CD14-positive monocyte (primary cell): ENCODE measurements at regions not wholly inside any gene's neighbourhood (a gene's known extent, or its start where the extent isn't known, plus 50 kb on each side); places are given as distances from the start of the nearest gene placed in this dataset.

ENCODE experiments used
- DNase-seq, 3 donors: peaks; one replicate each; pipeline ENCODE4 v3.0.0-alpha.2; 2011 to 2022
- H2AFZ ChIP-seq: 2 replicates; pipeline ENCODE4 v1.6.0; 2012; ENCODE audit warnings: mild to moderate bottlenecking, low read depth, low read length, inconsistent platforms; ENCODE audit not compliant: insufficient read depth, poor library complexity, severe bottlenecking
- H3K27ac ChIP-seq, 2 donors: 1 replicate in 1 of 2; 2 replicates in 1 of 2; pipeline ENCODE4 v1.5.1; 2012 to 2013; ENCODE audit warnings: low read length in 2 of 2, control low read depth in 1 of 2, inconsistent platforms in 1 of 2, low read depth in 1 of 2, mild to moderate bottlenecking in 1 of 2
- H3K27me3 ChIP-seq, 2 donors: one replicate each; pipeline versions ENCODE4 v1.6.0 to v1.6.1; 2011 to 2013; ENCODE audit warnings: low read length in 2 of 2; ENCODE audit not compliant: control insufficient read depth in 2 of 2, insufficient read depth in 2 of 2
- H3K36me3 ChIP-seq, 2 donors: replicated peaks in 1 of 2; 1 replicate in 1 of 2; 2 replicates in 1 of 2; pipeline versions ENCODE4 v1.5.1 to v1.6.1; 2012 to 2013; ENCODE audit warnings: low read length in 2 of 2, control low read depth in 1 of 2, inconsistent platforms in 1 of 2, mild to moderate bottlenecking in 1 of 2; ENCODE audit not compliant: insufficient read depth in 2 of 2, control insufficient read depth in 1 of 2
- H3K4me1 ChIP-seq, 2 donors: 1 replicate in 1 of 2; 2 replicates in 1 of 2; pipeline versions ENCODE4 v1.5.1 to v1.6.1; 2012 to 2013; ENCODE audit warnings: low read length in 2 of 2, control low read depth in 1 of 2, inconsistent platforms in 1 of 2, mild to moderate bottlenecking in 1 of 2, moderate library complexity in 1 of 2; ENCODE audit not compliant: insufficient read depth in 2 of 2, control insufficient read depth in 1 of 2
- H3K4me2 ChIP-seq: replicated peaks from 2 replicates; pipeline ENCODE3; 2012; ENCODE audit warnings: low read length, moderate library complexity, mild to moderate bottlenecking; ENCODE audit not compliant: poor library complexity, severe bottlenecking; ENCODE audit errors: extremely low read depth
- H3K4me3 ChIP-seq, 3 experiments: fragments of 200-600 bp in 1 of 3; sonication (generic) in 1 of 3; replicated peaks in 1 of 3; 1 replicate in 2 of 3; 2 replicates in 1 of 3; pipeline ENCODE4 v1.5.1; 2011 to 2013; ENCODE audit warnings: low read length in 3 of 3, mild to moderate bottlenecking in 3 of 3, control low read depth in 2 of 3, low read depth in 2 of 3, inconsistent platforms in 1 of 3, moderate library complexity in 1 of 3
- H3K79me2 ChIP-seq: 2 replicates; pipeline ENCODE4 v1.6.0; 2012; ENCODE audit warnings: mild to moderate bottlenecking, control low read depth, inconsistent platforms, low read length, moderate library complexity; ENCODE audit not compliant: insufficient read depth
- H3K9ac ChIP-seq: 2 replicates; pipeline ENCODE4 v1.6.0; 2017; ENCODE audit warnings: low read length, mild to moderate bottlenecking; ENCODE audit not compliant: insufficient read depth, poor library complexity, severe bottlenecking
- H3K9me3 ChIP-seq, 2 donors: replicated peaks in 1 of 2; 1 replicate in 1 of 2; 2 replicates in 1 of 2; pipeline versions ENCODE4 v1.5.1 to v1.6.1; 2012 to 2013; ENCODE audit warnings: low read length in 2 of 2, control low read depth in 1 of 2; ENCODE audit not compliant: control insufficient read depth in 1 of 2, insufficient read depth in 1 of 2
- H4K20me1 ChIP-seq: 2 replicates; pipeline ENCODE4 v1.6.0; 2012; ENCODE audit warnings: mild to moderate bottlenecking, low read length, control low read depth, moderate library complexity; ENCODE audit not compliant: insufficient read depth
- H3K27ac Mint-ChIP-seq, 7 donors: one replicate each; pipeline ENCODE4 v1.8.0; 2020; ENCODE audit warnings: mild to moderate bottlenecking in 7 of 7, mixed read lengths in 7 of 7, moderate library complexity in 6 of 7, inconsistent platforms in 2 of 7
- H3K27me3 Mint-ChIP-seq, 3 donors: one replicate each; pipeline ENCODE4 v1.8.0; 2021 to 2022; ENCODE audit warnings: low read depth in 3 of 3, mild to moderate bottlenecking in 3 of 3, mixed read lengths in 3 of 3, moderate library complexity in 3 of 3, inconsistent platforms in 1 of 3
- H3K36me3 Mint-ChIP-seq, 2 donors: one replicate each; pipeline ENCODE4 v1.8.0; 2020; ENCODE audit warnings: mixed read lengths in 2 of 2, inconsistent platforms in 1 of 2, mild to moderate bottlenecking in 1 of 2
- H3K4me1 Mint-ChIP-seq: one replicate; pipeline ENCODE4 v1.8.0; 2020; ENCODE audit warnings: mild to moderate bottlenecking, mixed read lengths
- H3K4me3 Mint-ChIP-seq, 2 donors: one replicate each; pipeline ENCODE4 v1.8.0; 2020; ENCODE audit warnings: mild to moderate bottlenecking in 2 of 2, mixed read lengths in 2 of 2, moderate library complexity in 1 of 2
- H3K9me3 Mint-ChIP-seq, 7 donors: one replicate each; pipeline ENCODE4 v1.8.0; 2020 to 2022; ENCODE audit warnings: mixed read lengths in 7 of 7, mild to moderate bottlenecking in 6 of 7, moderate library complexity in 6 of 7, inconsistent platforms in 2 of 7
- CTCF ChIP-seq: fragments of 200-600 bp; IDR thresholded peaks from one replicate; pipeline ENCODE4 v1.8.0; 2022; ENCODE audit warnings: antibody characterized with exemption, mild to moderate bottlenecking
- WGBS: methylation state at CpG from one replicate; pipeline ENCODE4 v1.1.5; 2013; ENCODE audit warnings: missing lambda C conversion rate; ENCODE audit not compliant: insufficient coverage; 5-methylcytosine and 5-hydroxymethylcytosine counted together
- intact Hi-C, 2 donors: fragments of 100-400 bp; cut with micrococcal nuclease; formaldehyde crosslinking; loops; one replicate each; pipeline versions ENCODE4 v1.15.0 to v1.15.1; 2023

DNA sequence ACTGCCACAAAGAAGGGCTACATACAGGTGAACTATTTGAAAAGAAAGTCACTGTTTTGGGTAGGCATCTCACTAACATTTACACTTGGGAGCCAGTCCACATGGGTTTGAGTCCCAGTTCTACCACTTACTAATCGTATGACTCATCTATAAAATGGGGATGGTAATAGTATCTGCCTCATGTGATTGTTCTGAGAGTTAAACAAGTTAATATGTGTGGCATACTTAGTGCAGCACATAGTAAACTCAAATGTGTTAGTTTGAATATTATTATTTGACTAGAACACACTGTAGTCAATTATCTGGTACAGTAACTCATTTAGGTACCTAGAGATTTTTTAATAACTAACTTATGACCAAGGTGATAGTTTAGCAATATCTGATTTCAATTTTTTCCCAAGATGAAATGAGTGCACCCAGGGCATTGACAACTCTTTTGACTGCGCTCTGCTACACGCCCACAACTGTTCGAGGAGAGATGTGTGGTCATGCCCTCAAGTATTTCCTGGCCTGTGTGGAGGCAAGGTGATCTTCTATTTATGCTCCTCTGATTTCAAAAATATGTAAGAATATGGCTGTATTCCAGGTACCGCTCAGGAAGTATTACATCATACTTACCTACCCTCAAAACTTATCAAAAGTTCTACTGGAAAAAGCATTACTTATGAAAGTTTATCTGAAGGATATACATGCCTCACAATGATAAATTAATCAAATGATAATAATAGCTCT is 210.6 kb upstream of the EGLN3 start:
- no peaks in the 10 kb centered on the region for H3K9me3 ChIP-seq
- Mint-ChIP-seq H3K27me3 (peaks cover 0 to 9% (median 3%) of the 10 kb centered on the region in 3 donors), H3K36me3 (no peaks in the 10 kb centered on the region), H3K27ac (no peak overlapping the region), H3K9me3 (peaks cover 0 to 1% (median 0%) of the 10 kb centered on the region in 7 donors), H3K4me1 (no peaks in the 10 kb centered on the region), H3K4me3 (no peak overlapping the region)
- H3K4me3 ChIP-seq: no peak overlapping the region
- H3K79me2 ChIP-seq: no peaks in the 10 kb centered on the region
- no peak overlapping the region for H3K9ac ChIP-seq
- no peak for DNase-seq
- H3K27ac ChIP-seq: no peak overlapping the region
- WGBS: no CpG with 5 or more reads among the region's 5 CpGs
- TF ChIP-seq CTCF: no peak
- no peak overlapping the region for H3K4me2 ChIP-seq
- no peak overlapping the region for H2AFZ ChIP-seq
- intact Hi-C loops: no loop called here
- peaks cover 2 to 5% of the 10 kb centered on the region in 2 donors for H3K27me3 ChIP-seq
- H3K36me3 ChIP-seq: no peaks in the 10 kb centered on the region
- no peaks in the 10 kb centered on the region for H4K20me1 ChIP-seq
- no peaks in the 10 kb centered on the region for H3K4me1 ChIP-seq

DNA sequence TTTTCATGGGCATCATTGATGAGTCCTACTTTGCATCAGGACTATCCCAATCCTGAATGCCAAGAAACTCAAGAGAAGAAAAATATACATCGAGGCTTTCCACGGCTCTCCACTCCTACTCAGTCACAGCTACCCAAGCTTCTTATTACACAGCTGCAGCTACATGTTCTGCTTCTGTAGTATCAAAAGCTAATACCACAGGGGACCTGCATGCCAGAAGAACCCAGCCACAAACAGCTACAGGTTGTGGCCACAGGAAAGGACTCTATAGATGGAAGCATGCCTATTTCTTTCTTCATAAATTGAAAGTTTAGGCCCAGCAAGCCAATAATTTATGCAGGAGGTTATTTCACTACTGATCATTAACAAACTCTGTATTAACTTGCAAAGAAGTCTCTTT is 209.7 kb upstream of the EGLN3 start:
- H3K4me1 ChIP-seq: no peaks in the 10 kb centered on the region
- peaks cover 0 to 1% (median 0%) of the 10 kb centered on the region in 7 donors for H3K9me3 Mint-ChIP-seq
- H3K27me3 ChIP-seq: peaks cover under 1 to 2% of the 10 kb centered on the region in 2 donors
- no peak for DNase-seq
- H3K4me1 Mint-ChIP-seq: no peaks in the 10 kb centered on the region
- H3K36me3 Mint-ChIP-seq: no peaks in the 10 kb centered on the region
- no peak overlapping the region for H2AFZ ChIP-seq
- H3K9ac ChIP-seq: no peak overlapping the region
- no peak for TF ChIP-seq CTCF
- no peak overlapping the region for H3K4me3 Mint-ChIP-seq
- no peak overlapping the region for H3K27ac Mint-ChIP-seq
- no peak overlapping the region for H3K27ac ChIP-seq
- H4K20me1 ChIP-seq: no peaks in the 10 kb centered on the region
- no peak overlapping the region for H3K4me3 ChIP-seq
- H3K79me2 ChIP-seq: no peaks in the 10 kb centered on the region
- intact Hi-C loops: no loop called here
- no peak overlapping the region for H3K4me2 ChIP-seq
- 80% methylated on average over 1 of the region's 2 CpGs for WGBS
- H3K9me3 ChIP-seq: no peaks in the 10 kb centered on the region
- H3K36me3 ChIP-seq: no peaks in the 10 kb centered on the region
- peaks cover 0 to 5% (median 0%) of the 10 kb centered on the region in 3 donors for H3K27me3 Mint-ChIP-seq
